ENCODE measurements at regions not wholly inside any gene's neighbourhood (a gene's known extent, or its start where the extent isn't known, plus 50 kb on each side); places are given as distances from the start of the nearest gene placed in this dataset.

DNA sequence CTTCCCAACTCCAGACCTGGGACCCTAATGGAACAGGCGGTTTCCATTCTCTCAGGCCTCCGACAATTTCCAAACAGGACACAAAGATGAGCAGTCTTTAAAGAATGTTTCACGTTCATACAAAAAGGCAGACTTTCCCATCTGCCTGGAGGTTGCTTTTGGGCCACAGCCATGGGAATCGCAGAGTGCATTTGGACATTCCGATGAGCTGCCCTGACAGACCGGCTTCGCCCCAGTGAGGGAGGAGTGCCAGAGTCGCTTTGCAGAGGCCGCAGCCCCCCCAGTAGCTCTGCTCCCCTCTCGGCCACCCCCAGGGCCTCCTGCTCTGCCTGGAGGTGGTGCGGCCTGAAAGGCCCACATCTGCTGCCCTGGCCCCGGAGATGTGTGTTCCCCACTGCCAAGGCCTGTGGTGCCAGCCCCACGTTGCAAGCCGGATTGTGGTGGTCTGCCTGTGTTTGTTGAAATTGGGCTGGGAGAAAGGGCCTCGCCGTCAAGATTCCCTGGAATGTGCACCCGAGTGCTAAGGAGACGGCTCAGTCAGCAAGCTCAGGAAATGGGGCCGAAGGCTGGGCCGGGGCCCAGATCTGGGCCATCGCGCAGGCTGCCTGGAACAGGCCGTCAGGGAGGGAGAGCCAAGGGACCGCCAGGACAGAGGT, 89.8 kb downstream of the C16orf95 start:
- Mint-ChIP-seq H3K27me3 (ENCODE audit: low read depth) (peaks cover 2% of the 10 kb centered on the region), H3K36me3 (ENCODE audit: low read depth) (no peaks in the 10 kb centered on the region), H3K4me3 (ENCODE audit: low read depth) (no peak overlapping the region), H3K9me3 (peaks cover 8% of the 10 kb centered on the region), H3K4me1 (ENCODE audit: low read depth) (no peaks in the 10 kb centered on the region), H3K27ac (no peak overlapping the region)
- no peak for DNase-seq (ENCODE audit: low spot score)
- intact Hi-C loops (cut with micrococcal nuclease): no loop called here

DNA sequence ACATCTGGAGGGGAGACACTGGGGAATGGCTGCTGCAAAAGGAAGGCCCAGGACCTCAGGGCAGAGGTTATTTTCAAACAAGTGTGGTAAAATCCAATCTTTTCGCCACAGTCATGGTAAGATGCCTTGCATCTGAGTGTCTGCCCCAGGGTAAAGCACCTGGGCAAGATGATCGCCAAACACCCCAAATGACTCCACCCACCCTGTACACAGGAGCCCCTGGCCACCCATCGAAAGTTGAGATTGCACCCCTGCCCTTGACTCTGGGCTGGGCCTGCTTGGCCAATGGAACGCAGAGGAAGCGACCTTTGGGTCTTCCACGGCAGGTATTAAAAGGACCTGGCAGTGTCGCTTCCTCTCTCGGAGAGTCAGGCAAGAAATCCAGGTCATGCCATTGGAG, 88.8 kb downstream of the C16orf95 start:
- H3K27ac Mint-ChIP-seq: no peak overlapping the region
- no peaks in the 10 kb centered on the region for H3K36me3 Mint-ChIP-seq (ENCODE audit: low read depth)
- peaks cover 2% of the 10 kb centered on the region for H3K27me3 Mint-ChIP-seq (ENCODE audit: low read depth)
- intact Hi-C loops (cut with micrococcal nuclease): no loop called here
- no peak overlapping the region for H3K4me3 Mint-ChIP-seq (ENCODE audit: low read depth)
- no peaks in the 10 kb centered on the region for H3K4me1 Mint-ChIP-seq (ENCODE audit: low read depth)
- no peak for DNase-seq (ENCODE audit: low spot score)
- peaks cover 8% of the 10 kb centered on the region for H3K9me3 Mint-ChIP-seq

DNA sequence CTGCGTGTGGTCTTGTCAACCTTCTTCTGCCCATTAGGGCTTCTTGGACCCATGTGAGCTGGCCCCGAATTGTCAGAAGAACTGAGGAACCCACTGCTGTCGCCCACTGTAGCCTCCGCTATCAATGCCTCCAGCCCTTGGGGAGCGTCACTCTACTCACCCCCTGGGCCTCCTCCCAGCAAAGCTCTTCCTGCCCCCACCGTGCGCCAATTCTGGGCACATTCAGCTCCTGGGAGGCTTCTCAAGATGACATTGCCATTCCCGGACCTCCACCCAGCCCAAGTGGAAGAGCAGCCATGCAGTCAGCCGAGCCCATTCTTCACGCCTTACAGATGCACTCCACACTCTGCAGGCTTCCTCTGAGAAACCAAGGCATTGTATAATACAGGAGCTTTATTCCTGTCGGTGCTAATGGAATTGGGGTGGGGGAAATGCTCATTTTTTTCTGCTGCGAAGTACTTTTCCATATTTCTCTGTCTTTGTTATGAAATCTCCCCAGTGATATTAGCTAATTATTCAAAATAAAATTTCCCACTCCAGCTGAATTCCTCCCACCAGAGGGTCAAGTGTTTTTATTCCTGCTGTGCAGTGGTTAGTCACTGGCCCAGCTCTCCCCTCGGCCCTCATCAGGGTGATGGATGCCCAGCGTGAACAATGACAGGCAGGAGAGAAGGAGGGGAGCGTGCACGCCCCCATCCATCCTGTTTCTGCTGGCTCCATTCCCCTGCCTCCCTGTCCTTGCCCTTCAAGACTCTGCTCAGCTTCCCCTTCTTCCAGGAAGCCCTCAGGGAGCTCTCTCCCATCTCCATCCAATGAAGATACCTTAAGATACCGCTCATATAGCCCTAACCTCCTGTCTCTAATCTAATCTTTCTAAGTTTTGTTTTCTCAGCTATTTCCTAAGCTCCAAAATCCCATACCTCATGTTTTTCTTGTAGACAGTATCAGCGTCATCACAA, 87.7 kb downstream of the C16orf95 start:
- Mint-ChIP-seq H3K4me3 (ENCODE audit: low read depth) (no peak overlapping the region), H3K4me1 (ENCODE audit: low read depth) (peaks cover 3% of the 10 kb centered on the region), H3K27me3 (ENCODE audit: low read depth) (peaks cover 2% of the 10 kb centered on the region), H3K27ac (no peak overlapping the region), H3K9me3 (peaks cover 8% of the 10 kb centered on the region), H3K36me3 (ENCODE audit: low read depth) (no peaks in the 10 kb centered on the region)
- intact Hi-C loops (cut with micrococcal nuclease): no loop called here
- DNase-seq (ENCODE audit: low spot score): no peak

DNA sequence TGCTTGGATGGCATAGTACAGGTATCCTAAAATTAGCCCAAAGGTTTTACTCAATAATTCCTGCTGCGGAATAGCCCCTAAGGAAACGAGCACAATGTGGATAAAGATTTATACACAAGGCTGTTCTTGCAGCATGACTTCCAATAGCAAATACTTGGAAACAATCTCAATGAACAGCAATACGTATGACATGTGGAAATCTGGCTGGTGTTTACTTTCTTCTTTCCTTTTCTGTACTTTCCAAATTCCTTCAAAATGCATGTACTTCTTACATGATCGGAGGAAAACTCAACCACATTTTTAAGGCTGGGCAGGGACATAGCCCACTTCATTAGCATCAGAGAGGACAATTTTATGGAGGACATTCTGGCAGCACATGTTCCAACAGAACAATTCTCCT, 86.6 kb downstream of the C16orf95 start:
- no peak for DNase-seq (ENCODE audit: low spot score)
- Mint-ChIP-seq H3K27ac (no peak overlapping the region), H3K36me3 (ENCODE audit: low read depth) (no peaks in the 10 kb centered on the region), H3K27me3 (ENCODE audit: low read depth) (no peaks in the 10 kb centered on the region), H3K4me1 (ENCODE audit: low read depth) (peaks cover 10% of the 10 kb centered on the region), H3K4me3 (ENCODE audit: low read depth) (no peak overlapping the region), H3K9me3 (peaks cover 8% of the 10 kb centered on the region)
- intact Hi-C loops (cut with micrococcal nuclease): no loop called here

GRCh38 chr16:87231295-87231694, 85.9 kb downstream of the C16orf95 start:
- Mint-ChIP-seq H3K36me3 (ENCODE audit: low read depth) (no peaks in the 10 kb centered on the region), H3K27ac (no peak overlapping the region), H3K9me3 (peaks cover 8% of the 10 kb centered on the region), H3K27me3 (ENCODE audit: low read depth) (no peaks in the 10 kb centered on the region), H3K4me3 (ENCODE audit: low read depth) (no peak overlapping the region), H3K4me1 (ENCODE audit: low read depth) (peaks cover 15% of the 10 kb centered on the region)
- DNase-seq (ENCODE audit: low spot score): no peak
- intact Hi-C loops (cut with micrococcal nuclease): no loop called here

DNA sequence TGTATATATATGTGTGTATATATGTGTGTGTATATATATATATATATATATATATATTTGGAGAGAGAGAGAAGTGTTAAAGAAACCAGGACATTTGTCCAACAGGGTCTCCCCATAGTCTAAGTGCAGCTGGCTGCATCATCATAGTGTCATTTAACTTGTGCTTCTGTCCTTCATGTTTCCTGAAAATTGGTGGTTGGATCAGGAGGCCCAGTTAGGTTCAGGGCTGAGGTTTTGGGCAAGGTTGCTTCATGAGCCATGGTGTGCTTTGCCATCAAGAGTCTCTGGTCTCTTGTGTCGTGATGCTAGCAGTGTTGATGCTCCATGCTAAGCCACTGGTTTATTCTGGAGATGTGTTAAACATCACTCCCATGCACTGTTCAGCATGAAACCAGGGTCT, 85.3 kb downstream of the C16orf95 start:
- DNase-seq (ENCODE audit: low spot score): no peak
- Mint-ChIP-seq H3K27ac (no peak overlapping the region), H3K27me3 (ENCODE audit: low read depth) (no peaks in the 10 kb centered on the region), H3K4me1 (ENCODE audit: low read depth) (peaks cover 19% of the 10 kb centered on the region), H3K9me3 (peaks cover 8% of the 10 kb centered on the region), H3K36me3 (ENCODE audit: low read depth) (no peaks in the 10 kb centered on the region), H3K4me3 (ENCODE audit: low read depth) (no peak overlapping the region)
- intact Hi-C loops (cut with micrococcal nuclease): no loop called here

DNA sequence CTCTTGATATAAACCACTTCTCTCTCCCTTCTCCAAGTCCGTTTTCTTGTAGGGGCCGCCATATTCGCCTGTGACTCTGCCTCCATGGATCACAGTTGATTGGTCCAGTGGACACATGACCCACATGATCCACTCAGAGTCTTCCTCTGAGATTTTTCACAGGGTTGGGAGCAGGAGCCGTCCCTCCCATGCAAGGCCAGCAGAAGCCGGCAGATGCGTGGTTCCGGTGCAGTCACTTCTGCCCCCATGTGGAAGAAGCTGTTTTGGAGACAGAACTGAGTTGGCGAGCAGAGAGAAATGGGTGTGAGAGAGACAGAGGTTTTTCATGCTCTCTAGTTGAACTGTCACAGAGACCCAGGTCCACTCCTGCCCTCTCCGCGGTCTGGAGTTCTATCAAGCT, 83.3 kb downstream of the C16orf95 start:
- DNase-seq (ENCODE audit: low spot score): no peak
- intact Hi-C loops (cut with micrococcal nuclease): no loop called here
- peaks cover 8% of the 10 kb centered on the region for H3K9me3 Mint-ChIP-seq
- H3K27me3 Mint-ChIP-seq (ENCODE audit: low read depth): no peaks in the 10 kb centered on the region
- H3K36me3 Mint-ChIP-seq (ENCODE audit: low read depth): no peaks in the 10 kb centered on the region
- no peak overlapping the region for H3K27ac Mint-ChIP-seq
- H3K4me3 Mint-ChIP-seq (ENCODE audit: low read depth): no peak overlapping the region
- H3K4me1 Mint-ChIP-seq (ENCODE audit: low read depth): peaks cover 31% of the 10 kb centered on the region

DNA sequence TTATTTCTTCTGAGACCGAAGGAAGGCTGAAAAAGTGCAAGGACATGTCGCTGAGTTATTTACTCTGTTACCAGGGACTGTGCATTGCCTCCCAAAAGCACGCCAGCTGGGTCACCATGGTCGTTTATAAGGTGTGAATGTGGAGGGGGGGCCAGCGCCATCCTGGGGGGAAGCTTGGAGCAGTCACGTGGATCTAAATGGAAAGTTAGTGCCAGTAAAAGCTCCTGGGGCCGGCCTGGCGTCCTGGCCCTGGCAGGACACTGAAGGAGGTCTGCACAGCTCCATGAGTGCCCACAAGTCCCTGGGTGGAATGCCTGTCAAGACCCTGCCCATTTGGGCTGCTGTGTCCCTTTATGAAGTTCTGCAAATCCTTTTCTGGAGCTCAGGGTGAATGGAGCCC, 82.6 kb downstream of the C16orf95 start:
- peaks cover 31% of the 10 kb centered on the region for H3K4me1 Mint-ChIP-seq (ENCODE audit: low read depth)
- no peak for DNase-seq (ENCODE audit: low spot score)
- no peaks in the 10 kb centered on the region for H3K36me3 Mint-ChIP-seq (ENCODE audit: low read depth)
- H3K27ac Mint-ChIP-seq: no peak overlapping the region
- no peak overlapping the region for H3K4me3 Mint-ChIP-seq (ENCODE audit: low read depth)
- peaks cover 8% of the 10 kb centered on the region for H3K9me3 Mint-ChIP-seq
- H3K27me3 Mint-ChIP-seq (ENCODE audit: low read depth): no peaks in the 10 kb centered on the region
- intact Hi-C loops (cut with micrococcal nuclease): no loop called here

GRCh38 chr16:87235810-87236515, 81.2 kb downstream of the C16orf95 start:
- Mint-ChIP-seq H3K4me1 (ENCODE audit: low read depth) (peaks cover 39% of the 10 kb centered on the region), H3K4me3 (ENCODE audit: low read depth) (peak overlapping the region; percentile 4), H3K36me3 (ENCODE audit: low read depth) (no peaks in the 10 kb centered on the region), H3K9me3 (peaks cover 8% of the 10 kb centered on the region), H3K27me3 (ENCODE audit: low read depth) (no peaks in the 10 kb centered on the region), H3K27ac (no peak overlapping the region)
- DNase-seq (ENCODE audit: low spot score): peak; percentile 32
- intact Hi-C loops (cut with micrococcal nuclease): no loop called here

DNA sequence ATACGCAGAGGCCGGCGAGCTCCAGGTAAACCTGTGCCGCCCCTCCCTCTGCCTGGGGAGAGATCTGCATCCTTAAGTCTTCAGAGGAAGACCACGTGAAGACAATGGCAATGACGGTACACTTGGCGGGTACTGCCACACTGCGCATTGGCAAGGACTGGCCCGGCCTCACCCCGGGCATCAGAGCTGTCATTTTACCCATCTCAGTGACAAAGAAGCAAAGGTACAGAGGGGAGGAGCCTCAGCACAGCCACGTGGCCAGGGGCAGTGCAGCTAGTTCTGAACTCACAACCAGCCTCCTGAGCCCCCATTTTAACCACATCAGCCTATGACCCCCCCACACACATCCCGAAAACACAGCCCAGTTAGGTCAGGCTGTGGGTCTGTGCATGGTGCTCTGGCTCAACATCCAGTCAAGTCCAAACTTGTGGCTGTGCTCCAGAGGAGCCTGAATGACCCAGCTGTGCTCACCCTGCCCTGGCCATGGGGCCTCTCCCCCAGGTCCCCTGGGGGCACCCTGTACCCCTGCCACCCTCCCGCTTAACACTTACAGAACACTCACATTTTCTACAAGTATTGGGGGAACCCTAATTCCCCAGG, 80.6 kb downstream of the C16orf95 start:
- no peaks in the 10 kb centered on the region for H3K36me3 Mint-ChIP-seq (ENCODE audit: low read depth)

DNA sequence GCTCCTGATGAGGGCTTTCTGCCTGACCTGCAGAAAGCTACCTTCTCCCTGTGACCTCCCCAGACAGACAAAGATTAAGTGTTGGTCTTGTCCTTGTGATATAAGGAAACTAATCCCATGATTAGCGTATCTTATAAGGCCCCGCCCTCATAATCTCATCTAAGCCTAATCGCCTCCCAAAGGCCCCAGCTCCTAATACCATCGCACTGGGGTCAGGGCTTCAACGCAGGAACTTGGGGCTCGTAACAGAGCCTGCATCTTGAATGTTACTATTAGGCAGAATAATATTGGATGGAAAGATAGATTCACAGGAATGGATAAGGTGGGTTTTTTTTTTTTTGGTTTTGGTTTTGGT, 78.9 kb downstream of the C16orf95 start:
- Mint-ChIP-seq H3K27ac (no peak overlapping the region), H3K4me1 (ENCODE audit: low read depth) (peaks cover 53% of the 10 kb centered on the region), H3K4me3 (ENCODE audit: low read depth) (no peak overlapping the region), H3K36me3 (ENCODE audit: low read depth) (no peaks in the 10 kb centered on the region), H3K9me3 (no peaks in the 10 kb centered on the region), H3K27me3 (ENCODE audit: low read depth) (no peaks in the 10 kb centered on the region)
- intact Hi-C loops (cut with micrococcal nuclease): no loop called here
- DNase-seq (ENCODE audit: low spot score): no peak

More for the DNA sequence above, 80.6 kb downstream of the C16orf95 start:
- Mint-ChIP-seq H3K4me1 (ENCODE audit: low read depth) (peaks cover 43% of the 10 kb centered on the region), H3K27ac (no peak overlapping the region), H3K9me3 (peaks cover 3% of the 10 kb centered on the region), H3K27me3 (ENCODE audit: low read depth) (no peaks in the 10 kb centered on the region), H3K4me3 (ENCODE audit: low read depth) (peak overlapping the region; percentile 20)
- intact Hi-C loops (cut with micrococcal nuclease): no loop called here
- DNase-seq (ENCODE audit: low spot score): no peak

DNA sequence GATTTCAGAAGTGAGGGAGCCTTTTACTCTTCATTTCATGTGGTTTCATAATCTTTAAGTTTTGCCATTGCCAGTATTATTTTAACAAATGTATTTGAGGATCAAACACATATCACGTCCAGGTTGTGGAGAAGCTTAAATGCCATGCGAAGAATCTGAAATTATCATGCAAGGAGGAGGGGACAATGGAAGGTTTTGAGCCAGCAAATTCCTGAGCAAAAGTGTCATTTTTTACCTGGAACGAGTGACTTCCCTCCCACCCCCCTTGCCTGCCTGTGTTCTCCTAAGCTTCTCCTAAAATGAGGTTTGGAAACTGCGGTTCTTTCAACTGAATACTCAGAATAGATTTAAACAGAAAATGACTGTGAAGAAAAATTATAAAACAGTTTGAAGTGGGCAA, 77.6 kb downstream of the C16orf95 start:
- Mint-ChIP-seq H3K27ac (no peak overlapping the region), H3K4me1 (ENCODE audit: low read depth) (peaks cover 59% of the 10 kb centered on the region), H3K9me3 (no peaks in the 10 kb centered on the region), H3K36me3 (ENCODE audit: low read depth) (no peaks in the 10 kb centered on the region), H3K27me3 (ENCODE audit: low read depth) (no peaks in the 10 kb centered on the region), H3K4me3 (ENCODE audit: low read depth) (no peak overlapping the region)
- intact Hi-C loops (cut with micrococcal nuclease): no loop called here
- DNase-seq (ENCODE audit: low spot score): no peak

Data from activated T-helper 2 cell treated with anti-CD3 and anti-CD28 coated beads, Interferon-gamma antibody, Interleukin-2, Interleukin-4, amounts not matched to agents 10 μg/mL and 5 μg/mL and 100 μg/mL, durations not matched to agents 14 hours and 24 hours and 36 hours (primary cell).